GM18520 (cell line): ENCODE measurements at regions not wholly inside any gene's neighbourhood (a gene's known extent, or its start where the extent isn't known, plus 50 kb on each side); places are given as distances from the start of the nearest gene placed in this dataset.

ENCODE experiments used
- ATAC-seq: cut with Tn5 transposase; IDR thresholded peaks from one replicate; pipeline ENCODE4 v1.9.1; 2021; ENCODE audit not compliant: unreplicated experiment

GRCh38 chr2:235389626-235390025 is 104.2 kb upstream of the AGAP1 start:
- no peak for ATAC-seq

GRCh38 chr2:235390108-235390815 is 103.6 kb upstream of the AGAP1 start:
- ATAC-seq, result no peak

DNA sequence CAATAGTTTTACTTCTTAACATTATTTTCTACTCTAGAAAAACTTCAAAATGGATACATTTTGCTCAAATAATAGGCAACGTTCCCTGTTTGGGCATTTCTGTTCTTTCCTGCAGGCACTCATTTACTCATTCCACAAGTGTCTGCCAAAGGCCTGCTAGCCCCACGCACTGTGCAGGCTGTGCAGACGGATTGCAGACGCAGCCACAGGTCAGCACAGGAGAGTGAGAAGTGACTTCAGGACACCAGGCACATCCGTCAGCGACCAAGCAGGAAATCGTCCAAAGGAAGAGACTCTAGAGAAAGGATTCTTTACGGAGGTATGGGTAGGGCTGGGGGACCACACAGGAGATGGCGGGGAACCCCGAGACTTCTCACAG is 103.0 kb upstream of the AGAP1 start:
- no peak for ATAC-seq

GRCh38 chr2:235391921-235392615 is 101.8 kb upstream of the AGAP1 start:
- no peak for ATAC-seq

DNA sequence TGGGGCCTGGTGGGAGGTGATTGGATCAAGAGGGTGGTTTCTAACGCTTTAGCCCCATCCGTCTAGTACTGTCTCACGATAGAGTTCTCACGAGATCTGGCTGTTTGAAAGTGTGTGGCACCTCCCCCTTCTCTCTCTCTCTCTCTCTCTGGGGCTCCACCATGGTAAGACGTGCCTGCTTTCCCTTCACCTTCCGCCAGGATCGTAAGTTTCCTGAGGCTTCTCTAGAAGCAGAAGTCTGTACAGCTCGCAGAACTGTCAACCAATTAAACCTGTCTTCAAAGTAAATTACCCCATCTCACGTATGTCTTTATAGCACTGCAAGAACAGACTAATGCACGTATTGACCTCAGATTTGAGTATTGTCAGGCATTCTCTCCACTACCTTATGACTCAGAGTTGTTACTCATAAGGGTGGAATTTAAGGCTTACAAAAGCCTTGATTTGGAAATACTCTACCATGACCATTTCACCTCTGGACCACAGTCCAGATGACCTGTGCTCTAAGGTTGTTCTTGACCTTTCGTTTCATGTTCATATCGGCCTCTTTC is 99.5 kb upstream of the AGAP1 start:
- ATAC-seq, result no peak

DNA sequence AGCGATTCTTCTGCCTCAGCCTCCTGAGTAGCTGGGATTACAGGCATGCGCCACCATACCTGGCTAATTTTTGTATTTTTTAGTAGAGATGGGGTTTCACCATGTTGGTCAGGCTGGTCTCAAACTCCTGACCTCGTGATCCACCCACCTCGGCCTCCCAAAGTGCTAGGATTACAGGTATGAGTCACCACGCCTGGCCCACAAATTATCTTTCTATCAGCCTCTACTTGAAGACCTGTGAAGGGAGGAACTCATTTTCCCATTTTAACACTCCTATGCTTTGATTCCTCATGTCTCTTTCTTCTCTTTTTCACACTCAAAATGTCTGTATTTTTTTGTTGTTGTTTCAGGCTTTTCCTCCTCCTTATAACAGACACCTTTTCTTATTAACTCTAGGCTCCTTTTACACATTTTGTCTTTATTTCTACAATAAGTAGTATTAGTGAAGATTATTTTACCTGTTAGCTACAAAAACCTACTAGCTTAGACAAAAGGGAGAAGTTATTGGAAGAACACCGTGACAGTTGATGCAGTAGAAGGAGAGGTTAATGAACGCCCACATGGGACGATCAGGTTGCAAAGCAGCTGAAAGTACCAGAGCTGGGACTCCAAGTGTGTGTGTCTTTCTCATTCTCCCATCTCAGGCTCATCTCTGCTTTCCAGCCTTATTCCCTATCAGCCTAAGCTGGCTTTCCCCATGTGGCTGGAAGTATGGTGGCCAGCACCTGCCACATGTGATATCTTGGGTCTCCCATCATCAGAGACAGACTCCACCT is 97.6 kb upstream of the AGAP1 start:
- ATAC-seq, result no peak

GRCh38 chr2:235398321-235398720 is 95.5 kb upstream of the AGAP1 start:
- no peak for ATAC-seq

GRCh38 chr2:235399895-235400294 is 93.9 kb upstream of the AGAP1 start:
- ATAC-seq, result no peak

DNA sequence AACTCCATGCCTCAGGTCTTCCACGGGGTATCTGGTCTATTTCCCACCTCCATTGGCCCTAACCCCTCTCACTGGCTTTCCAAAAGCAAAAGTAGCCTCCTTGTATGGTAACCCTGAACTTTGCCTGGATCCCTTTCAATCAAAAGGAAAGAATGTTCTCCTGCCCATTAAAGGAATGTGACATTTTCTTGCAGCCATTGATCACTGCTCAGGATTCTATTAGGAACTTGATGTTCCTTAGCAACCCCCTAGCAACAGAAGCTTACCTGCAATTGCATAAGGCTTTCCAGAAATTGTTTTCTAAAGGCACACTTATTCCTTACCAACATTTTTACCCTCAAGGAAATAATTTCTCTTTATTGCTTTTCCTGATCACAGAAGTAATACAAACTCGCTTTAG is 91.4 kb upstream of the AGAP1 start:
- ATAC-seq, result no peak

DNA sequence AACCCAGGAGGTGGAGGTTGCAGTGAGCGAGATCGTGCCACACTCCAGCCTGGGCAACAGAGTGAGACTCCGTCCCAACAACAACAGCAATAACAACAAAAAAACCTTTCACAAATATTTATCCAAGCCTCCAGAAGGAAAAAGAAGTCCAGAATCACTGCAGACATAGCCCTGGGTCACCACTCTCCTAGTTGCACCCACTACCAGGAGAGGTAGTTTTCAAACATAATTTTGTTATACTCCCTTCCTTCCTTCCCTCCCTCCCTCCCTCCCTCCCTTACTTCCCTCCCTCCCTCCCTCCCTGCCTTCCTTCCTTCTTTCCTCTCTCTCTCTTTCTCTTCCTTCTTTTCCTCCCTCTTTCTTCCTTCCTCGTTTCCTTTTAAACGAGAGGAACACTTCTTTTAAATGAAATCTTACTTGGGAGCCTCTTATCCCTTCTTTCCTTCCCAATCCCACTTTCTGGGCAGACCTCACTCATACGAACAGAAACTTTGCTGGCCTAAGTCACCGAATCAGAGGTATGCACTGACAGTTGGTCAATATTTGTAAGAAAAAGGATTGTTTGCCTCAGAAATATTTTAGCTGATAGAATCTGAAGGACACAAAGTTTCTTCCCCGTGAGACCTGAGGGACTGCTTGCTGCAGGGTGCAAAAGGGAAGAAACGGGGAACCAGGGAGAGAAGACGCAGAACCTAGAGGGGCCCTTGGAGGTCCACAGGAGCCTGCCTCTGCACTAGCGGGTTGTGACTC is 88.1 kb upstream of the AGAP1 start:
- ATAC-seq, result no peak

- ATAC-seq, result no peak
These were observed 87.4 kb upstream of the AGAP1 start for GRCh38 chr2:235406430-235406829.

- ATAC-seq, result no peak
These were observed 81.8 kb upstream of the AGAP1 start for GRCh38 chr2:235411905-235412485.

DNA sequence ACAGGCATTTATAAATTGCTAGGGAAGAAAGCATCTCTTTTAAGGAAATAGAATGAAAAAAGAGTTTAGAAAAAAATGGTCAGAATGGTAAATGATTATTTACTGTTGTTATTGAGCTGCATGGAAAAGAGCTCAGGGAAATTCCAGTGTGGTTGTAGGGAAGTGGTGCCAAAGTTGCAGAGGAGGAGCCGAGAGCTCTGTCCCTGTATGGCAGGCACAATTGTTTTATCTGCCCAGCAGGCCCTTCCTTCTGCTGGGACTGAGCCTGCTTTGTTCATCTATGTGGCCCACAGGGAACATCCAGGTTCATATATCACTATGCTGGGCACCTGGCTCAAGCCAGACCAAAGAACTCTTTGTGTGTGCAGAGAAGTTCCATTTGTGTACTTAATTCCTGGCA is 80.8 kb upstream of the AGAP1 start:
- no peak for ATAC-seq

DNA sequence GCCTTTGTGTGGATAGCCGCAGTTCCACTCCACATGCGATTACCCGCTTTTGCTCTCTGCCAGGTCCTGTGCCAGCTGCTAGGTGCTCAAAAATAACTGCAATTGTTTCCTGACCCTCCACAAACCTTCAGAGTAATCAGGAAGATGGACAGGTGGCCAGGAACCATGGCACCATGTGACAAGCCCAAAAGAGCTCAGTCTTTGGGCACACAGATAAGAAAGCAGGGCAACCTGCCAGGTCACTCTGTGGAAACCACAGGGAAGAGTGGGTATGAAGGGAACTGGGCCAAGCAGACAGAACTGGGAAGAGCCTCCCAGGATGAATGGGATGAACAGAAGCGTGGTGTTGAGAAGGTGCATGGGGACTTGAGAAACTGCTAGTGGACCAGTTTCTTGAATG is 79.4 kb upstream of the AGAP1 start:
- ATAC-seq, result no peak

- no peak for ATAC-seq
These were observed 76.9 kb upstream of the AGAP1 start for GRCh38 chr2:235416858-235417499.

GRCh38 chr2:235418918-235419317 is 74.9 kb upstream of the AGAP1 start:
- no peak for ATAC-seq

GRCh38 chr2:235419996-235420395 is 73.8 kb upstream of the AGAP1 start:
- ATAC-seq, result no peak

DNA sequence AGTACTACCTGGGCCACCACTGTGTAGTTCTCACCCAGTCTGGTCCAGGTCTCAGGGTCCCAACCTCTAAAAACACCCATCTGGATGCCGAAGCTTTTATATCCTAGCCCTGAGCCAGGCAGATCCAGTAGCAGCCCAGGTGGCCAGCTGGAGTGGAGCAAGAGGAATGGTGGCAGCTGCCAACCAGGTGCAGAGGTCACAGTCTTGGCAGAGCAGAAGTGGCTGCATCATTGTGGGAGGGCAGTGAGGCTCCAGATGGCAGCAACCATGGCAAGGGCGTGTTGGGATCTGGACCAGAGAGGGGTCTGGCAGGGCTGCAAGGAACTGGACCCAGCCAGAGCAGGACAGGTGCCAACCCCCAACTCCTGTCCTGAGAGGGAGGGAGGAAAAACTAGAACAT is 72.2 kb upstream of the AGAP1 start:
- ATAC-seq, result no peak

DNA sequence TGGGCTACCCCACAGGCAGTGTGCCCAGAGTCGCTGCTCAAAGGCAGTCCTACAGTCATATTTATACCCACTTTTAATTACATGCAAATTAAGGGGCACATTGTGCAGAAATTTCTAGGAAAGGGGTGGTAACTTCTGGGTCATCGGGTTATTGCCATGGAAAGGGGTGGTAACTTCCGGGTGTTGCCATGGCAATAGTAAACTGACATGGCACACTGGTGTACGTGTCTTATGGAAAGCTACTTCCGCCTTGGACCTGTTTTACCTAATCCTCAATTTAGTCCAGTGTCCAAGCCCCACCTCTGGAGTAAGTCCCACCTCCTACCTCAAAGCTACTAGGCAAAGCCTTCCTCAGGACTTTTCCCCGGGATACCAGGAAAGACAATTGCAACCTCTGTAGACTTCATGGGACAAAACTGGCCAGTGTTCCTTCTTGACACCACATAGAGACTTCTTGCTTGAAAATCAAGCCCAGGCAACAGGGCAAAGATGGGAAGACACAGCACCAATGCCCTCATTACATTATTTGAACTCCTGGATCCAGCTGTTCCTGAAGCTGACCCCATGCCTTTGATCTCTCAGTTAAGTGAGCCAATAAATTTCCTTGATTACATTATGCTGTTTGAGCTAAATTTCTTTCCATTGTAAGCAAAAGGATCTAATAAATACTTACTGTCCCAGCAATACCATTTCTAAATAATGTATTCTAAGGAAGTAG is 63.3 kb upstream of the AGAP1 start:
- no peak for ATAC-seq
